HFF-Myc (cell line): ENCODE measurements at regions not wholly inside any gene's neighbourhood (a gene's known extent, or its start where the extent isn't known, plus 50 kb on each side); places are given as distances from the start of the nearest gene placed in this dataset.

Experiments used
- DNase-seq: peaks from one replicate; pipeline ENCODE4 v3.0.0-alpha.2; 2011; ENCODE audit warnings: low read depth; ENCODE audit errors: extremely low read depth
- H3K4me3 ChIP-seq: replicated peaks from 2 replicates; pipeline ENCODE4 v1.5.1; 2011; ENCODE audit warnings: low read depth, mild to moderate bottlenecking, control low read depth, low read length
- CTCF ChIP-seq: IDR thresholded peaks from 2 replicates; pipeline ENCODE4 v1.5.1; 2012; ENCODE audit warnings: mild to moderate bottlenecking, low read depth, low read length, control low read depth; ENCODE audit errors: missing control alignments

- DNase-seq, result no peak
- TF ChIP-seq CTCF, result no peak
- no peak overlapping the region for H3K4me3 ChIP-seq
Measured at GRCh38 chr9:119827526-119827925, 458.3 kb upstream of the BRINP1 start.

- TF ChIP-seq CTCF, result no peak
- DNase-seq, result no peak
- no peak overlapping the region for H3K4me3 ChIP-seq
Measured at GRCh38 chr9:119827126-119827525, 457.9 kb upstream of the BRINP1 start.

- no peak for TF ChIP-seq CTCF
- DNase-seq, result no peak
- H3K4me3 ChIP-seq, result no peak overlapping the region
Measured at GRCh38 chr9:119818726-119819435, 449.6 kb upstream of the BRINP1 start.

- no peak for DNase-seq
- H3K4me3 ChIP-seq, result no peak overlapping the region
Measured at GRCh38 chr9:119810645-119811429, 441.6 kb upstream of the BRINP1 start.

GRCh38 chr9:119803679-119804078, 434.4 kb upstream of the BRINP1 start:
- no peak for DNase-seq
- H3K4me3 ChIP-seq, result no peak overlapping the region
- no peak for TF ChIP-seq CTCF

More at GRCh38 chr9:119810645-119811429, 441.6 kb upstream of the BRINP1 start:
- no peak for TF ChIP-seq CTCF

GRCh38 chr9:119802621-119803020, 433.4 kb upstream of the BRINP1 start:
- TF ChIP-seq CTCF, result no peak
- no peak overlapping the region for H3K4me3 ChIP-seq
- DNase-seq, result no peak
